ENCODE measurements at regions not wholly inside any gene's neighbourhood (a gene's known extent, or its start where the extent isn't known, plus 50 kb on each side); places are given as distances from the start of the nearest gene placed in this dataset.
A peak's percentile ranks its signal among the peaks of the same experiment; 100 is the strongest.

- FAIRE-seq (no peak), DNase-seq (ENCODE audit: insufficient read length) (no peak)
- TF ChIP-seq TAF1 (IDR thresholded peaks at IDR 0.05; ENCODE audit: borderline replicate concordance, low read depth, low read length) (no peak), POLR2A (IDR thresholded peaks at IDR 0.05; ENCODE audit: low read depth, low read length) (no peak), POLR2AphosphoS5 (IDR thresholded peaks at IDR 0.05; ENCODE audit: low read depth, low read length) (no peak)
Observed at GRCh38 chr3:99515891-99516290, 122.5 kb upstream of the COL8A1 start.

GRCh38 chr3:99509224-99509623 is 129.2 kb upstream of the COL8A1 start:
- no peak for TF ChIP-seq POLR2AphosphoS5 (IDR thresholded peaks at IDR 0.05; ENCODE audit: low read depth, low read length)
- no peak for TF ChIP-seq POLR2A (IDR thresholded peaks at IDR 0.05; ENCODE audit: low read depth, low read length)
- no peak for TF ChIP-seq TAF1 (IDR thresholded peaks at IDR 0.05; ENCODE audit: borderline replicate concordance, low read depth, low read length)
- no peak for FAIRE-seq
- no peak for DNase-seq (ENCODE audit: insufficient read length)

- DNase-seq (ENCODE audit: insufficient read length), result no peak
- TF ChIP-seq POLR2AphosphoS5 (IDR thresholded peaks at IDR 0.05; ENCODE audit: low read depth, low read length), result no peak
- TF ChIP-seq TAF1 (IDR thresholded peaks at IDR 0.05; ENCODE audit: borderline replicate concordance, low read depth, low read length), result no peak
- TF ChIP-seq POLR2A (IDR thresholded peaks at IDR 0.05; ENCODE audit: low read depth, low read length), result no peak
- FAIRE-seq, result no peak
Observed at GRCh38 chr3:99508191-99508590, 130.2 kb upstream of the COL8A1 start.

GRCh38 chr3:99505646-99506269 is 132.6 kb upstream of the COL8A1 start:
- no peak for TF ChIP-seq TAF1 (IDR thresholded peaks at IDR 0.05; ENCODE audit: borderline replicate concordance, low read depth, low read length)
- FAIRE-seq (peak; percentile 83), DNase-seq (ENCODE audit: insufficient read length) (peak; percentile 25)

DNA sequence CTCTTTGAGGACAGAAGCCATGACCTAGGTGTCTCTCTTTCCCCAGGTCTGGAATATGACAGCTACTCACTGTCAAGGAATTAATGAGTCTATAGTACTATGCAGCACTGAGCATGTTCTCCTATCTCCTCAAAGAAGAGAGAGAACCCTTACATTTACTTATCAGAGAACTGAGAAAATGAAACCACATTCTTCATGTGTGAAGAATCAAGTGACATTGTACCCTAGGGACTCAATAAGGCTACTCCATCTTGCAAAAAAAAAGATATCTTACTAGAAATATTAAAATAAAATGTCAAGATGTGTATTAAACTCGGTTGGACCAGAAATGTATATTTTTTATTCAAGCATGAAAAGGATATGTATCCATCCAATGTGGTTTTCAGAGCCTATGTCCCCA is 133.2 kb upstream of the COL8A1 start:
- DNase-seq (ENCODE audit: insufficient read length) (no peak), FAIRE-seq (no peak)
- TF ChIP-seq TAF1 (IDR thresholded peaks at IDR 0.05; ENCODE audit: borderline replicate concordance, low read depth, low read length), result no peak
- TF ChIP-seq POLR2A (IDR thresholded peaks at IDR 0.05; ENCODE audit: low read depth, low read length), result no peak
- TF ChIP-seq POLR2AphosphoS5 (IDR thresholded peaks at IDR 0.05; ENCODE audit: low read depth, low read length), result no peak

GRCh38 chr3:99504258-99504657 is 134.1 kb upstream of the COL8A1 start:
- no peak for TF ChIP-seq TAF1 (IDR thresholded peaks at IDR 0.05; ENCODE audit: borderline replicate concordance, low read depth, low read length)
- no peak for TF ChIP-seq POLR2AphosphoS5 (IDR thresholded peaks at IDR 0.05; ENCODE audit: low read depth, low read length)
- no peak for TF ChIP-seq POLR2A (IDR thresholded peaks at IDR 0.05; ENCODE audit: low read depth, low read length)
- DNase-seq (ENCODE audit: insufficient read length), result no peak
- FAIRE-seq, result peak; percentile 69

- no peak for TF ChIP-seq TAF1 (IDR thresholded peaks at IDR 0.05; ENCODE audit: borderline replicate concordance, low read depth, low read length)
- no peak for TF ChIP-seq POLR2AphosphoS5 (IDR thresholded peaks at IDR 0.05; ENCODE audit: low read depth, low read length)
- TF ChIP-seq POLR2A (IDR thresholded peaks at IDR 0.05; ENCODE audit: low read depth, low read length), result no peak
- FAIRE-seq, result no peak
- DNase-seq (ENCODE audit: insufficient read length), result no peak
Observed at GRCh38 chr3:99503350-99503749, 135.0 kb upstream of the COL8A1 start.

DNA sequence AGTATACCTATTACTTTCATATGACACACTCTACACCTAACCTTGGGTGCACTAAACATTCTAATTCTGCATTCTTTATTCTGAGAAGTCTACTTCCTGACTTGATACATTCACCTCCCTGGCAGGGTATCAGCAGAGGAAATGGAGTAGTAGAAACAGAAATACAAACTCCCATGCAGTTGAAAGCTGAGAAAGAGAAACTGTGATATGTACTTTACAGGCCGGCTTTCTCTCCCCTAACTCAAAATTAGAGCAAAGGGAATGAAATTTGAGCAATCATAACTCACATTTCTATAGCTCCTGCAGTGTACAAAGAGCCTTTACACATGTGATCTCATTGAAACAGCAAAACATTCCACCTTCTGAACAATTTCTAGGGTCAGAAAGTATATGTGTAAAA is 135.5 kb upstream of the COL8A1 start:
- FAIRE-seq (no peak), DNase-seq (ENCODE audit: insufficient read length) (no peak)
- TF ChIP-seq TAF1 (IDR thresholded peaks at IDR 0.05; ENCODE audit: borderline replicate concordance, low read depth, low read length), result no peak
- TF ChIP-seq POLR2A (IDR thresholded peaks at IDR 0.05; ENCODE audit: low read depth, low read length), result no peak
- TF ChIP-seq POLR2AphosphoS5 (IDR thresholded peaks at IDR 0.05; ENCODE audit: low read depth, low read length), result no peak

GRCh38 chr3:99500485-99500884 is 137.9 kb upstream of the COL8A1 start:
- TF ChIP-seq TAF1 (IDR thresholded peaks at IDR 0.05; ENCODE audit: borderline replicate concordance, low read depth, low read length) (no peak), POLR2AphosphoS5 (IDR thresholded peaks at IDR 0.05; ENCODE audit: low read depth, low read length) (no peak), POLR2A (IDR thresholded peaks at IDR 0.05; ENCODE audit: low read depth, low read length) (no peak)
- no peak for DNase-seq (ENCODE audit: insufficient read length)
- FAIRE-seq, result no peak

DNA sequence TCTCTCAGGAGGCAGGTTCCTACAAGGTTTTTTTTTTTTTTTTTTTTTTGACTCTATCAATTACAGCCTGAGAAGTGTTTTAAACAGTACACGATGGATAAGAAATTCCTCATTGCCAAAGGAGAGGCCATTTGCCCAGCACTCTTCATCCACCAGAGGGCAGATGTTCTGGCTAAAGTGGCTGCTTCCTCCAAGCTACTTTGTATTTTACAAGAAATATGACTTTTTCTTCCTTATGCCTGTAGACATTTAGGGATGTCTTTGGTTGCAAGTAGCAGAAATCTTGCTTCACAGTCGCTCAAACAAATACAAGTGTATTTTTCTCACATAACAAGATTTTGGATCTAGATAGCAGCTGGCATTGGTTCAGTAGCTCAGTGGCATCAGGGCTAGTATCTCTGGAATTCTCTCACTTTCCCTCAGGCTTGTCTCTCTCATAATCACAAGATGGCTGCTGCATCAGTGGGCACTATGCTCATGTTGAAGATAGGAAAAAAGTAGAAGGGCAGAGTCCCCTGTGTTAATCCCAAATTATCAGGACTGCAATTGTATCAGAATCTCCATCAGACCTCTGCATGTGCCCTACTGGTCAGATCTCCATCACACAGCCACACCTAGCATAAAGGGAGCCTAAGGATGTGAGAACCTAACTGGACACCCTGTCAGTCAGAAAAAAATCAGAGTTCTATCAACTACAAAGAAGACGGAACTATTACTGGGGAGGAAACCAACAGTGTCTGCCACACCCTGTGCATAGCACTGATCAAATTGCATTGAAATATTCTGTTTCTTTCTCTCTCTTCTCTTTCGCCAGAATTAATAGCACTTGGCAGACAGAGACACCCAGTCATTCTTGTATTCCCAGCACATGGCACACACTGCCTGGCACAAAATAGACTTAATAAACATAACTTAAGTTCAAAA is 138.9 kb upstream of the COL8A1 start:
- FAIRE-seq (peak; percentile 80), DNase-seq (ENCODE audit: insufficient read length) (no peak)
- TF ChIP-seq TAF1 (IDR thresholded peaks at IDR 0.05; ENCODE audit: borderline replicate concordance, low read depth, low read length) (no peak), POLR2A (IDR thresholded peaks at IDR 0.05; ENCODE audit: low read depth, low read length) (no peak), POLR2AphosphoS5 (IDR thresholded peaks at IDR 0.05; ENCODE audit: low read depth, low read length) (no peak)

DNA sequence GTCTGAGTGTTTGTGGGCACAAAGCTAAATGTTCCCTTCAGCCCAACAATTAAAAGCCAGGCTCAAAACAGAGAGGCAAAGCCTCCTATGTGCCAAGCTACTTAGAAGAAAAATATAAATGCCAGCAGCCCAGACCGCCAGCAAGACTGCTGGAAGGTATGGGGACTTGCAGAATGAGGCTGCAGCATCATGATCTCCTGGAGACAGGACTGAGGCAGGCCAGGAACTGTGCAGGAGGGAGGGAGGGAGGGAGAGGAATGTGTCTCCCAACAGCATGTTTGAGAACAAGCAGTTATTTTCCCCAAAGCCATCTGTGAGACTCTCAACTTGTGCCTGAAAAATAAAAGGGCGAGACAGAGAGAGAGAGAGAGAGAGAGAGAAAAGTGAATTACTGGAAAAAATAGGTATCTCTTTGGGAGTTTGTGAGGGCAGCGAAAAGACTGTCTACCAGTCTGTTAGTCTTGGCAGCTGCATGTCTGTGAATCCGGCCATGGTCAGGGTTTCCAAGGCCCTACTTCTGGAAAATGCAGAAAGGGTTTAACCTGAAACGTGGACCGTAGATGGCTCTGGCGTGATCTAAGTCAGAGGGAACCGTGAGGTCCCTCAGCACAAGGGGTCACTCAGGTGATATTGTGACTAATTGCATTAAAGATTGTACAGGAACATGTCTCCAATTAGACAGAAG is 139.7 kb upstream of the COL8A1 start:
- peak; percentile 46 for FAIRE-seq
- no peak for TF ChIP-seq POLR2AphosphoS5 (IDR thresholded peaks at IDR 0.05; ENCODE audit: low read depth, low read length)
- no peak for TF ChIP-seq TAF1 (IDR thresholded peaks at IDR 0.05; ENCODE audit: borderline replicate concordance, low read depth, low read length)
- TF ChIP-seq POLR2A (IDR thresholded peaks at IDR 0.05; ENCODE audit: low read depth, low read length), result no peak

More for the DNA sequence above, 139.7 kb upstream of the COL8A1 start:
- no peak for DNase-seq (ENCODE audit: insufficient read length)

All from GM12892 (cell line).